BE2C (cell line): ENCODE measurements at regions not wholly inside any gene's neighbourhood (a gene's known extent, or its start where the extent isn't known, plus 50 kb on each side); places are given as distances from the start of the nearest gene placed in this dataset.

Experiments used
- DNase-seq: peaks from one replicate; pipeline ENCODE4 v3.0.0-alpha.2; 2020
- H3K27me3 ChIP-seq: fragments of 250-450 bp; sonication (Bioruptor Pico); 2 replicates; pipeline ENCODE4 v1.5.1; 2020; ENCODE audit warnings: mild to moderate bottlenecking
- H3K36me3 ChIP-seq: fragments of 250-450 bp; sonication (Bioruptor Pico); 2 replicates; pipeline ENCODE4 v1.5.1; 2020; ENCODE audit warnings: mild to moderate bottlenecking
- H3K4me1 ChIP-seq: fragments of 250-450 bp; sonication (Bioruptor Pico); 2 replicates; pipeline ENCODE4 v1.5.1; 2020
- H3K4me3 ChIP-seq: 2 replicates; pipeline ENCODE4 v1.5.1; 2011; ENCODE audit warnings: low read depth, low read length
- H3K9me3 ChIP-seq: fragments of 250-450 bp; sonication (Bioruptor Pico); 2 replicates; pipeline ENCODE4 v1.5.1; 2020
- TF ChIP-seq, protein P1 (sequence below): IDR thresholded peaks from 2 replicates; pipeline ENCODE4 v1.5.1; 2012; ENCODE audit warnings: mild to moderate bottlenecking, low read depth, low read length

DNA sequence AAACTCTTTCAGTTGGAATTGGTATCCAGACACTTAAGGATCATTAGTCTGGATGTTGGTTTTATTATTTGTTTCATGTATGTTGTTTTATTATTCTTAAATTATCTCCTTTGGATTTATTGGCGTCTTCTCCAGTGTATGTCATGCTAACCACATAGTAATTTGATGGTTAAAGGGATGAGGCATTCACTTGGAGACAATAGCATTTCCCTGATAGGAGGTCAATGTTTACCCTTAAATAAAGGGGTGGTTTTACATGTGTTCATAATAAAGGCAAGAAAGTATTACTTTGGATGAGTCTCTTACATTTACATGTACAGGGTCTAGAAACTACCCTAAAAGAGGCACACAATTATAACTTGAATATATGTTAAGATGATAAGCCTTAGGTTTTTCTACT lies 51.2 kb upstream of the RNF144B start:
- Histone ChIP-seq H3K4me1 (no peaks in the 10 kb centered on the region), H3K4me3 (no peak overlapping the region)

DNA sequence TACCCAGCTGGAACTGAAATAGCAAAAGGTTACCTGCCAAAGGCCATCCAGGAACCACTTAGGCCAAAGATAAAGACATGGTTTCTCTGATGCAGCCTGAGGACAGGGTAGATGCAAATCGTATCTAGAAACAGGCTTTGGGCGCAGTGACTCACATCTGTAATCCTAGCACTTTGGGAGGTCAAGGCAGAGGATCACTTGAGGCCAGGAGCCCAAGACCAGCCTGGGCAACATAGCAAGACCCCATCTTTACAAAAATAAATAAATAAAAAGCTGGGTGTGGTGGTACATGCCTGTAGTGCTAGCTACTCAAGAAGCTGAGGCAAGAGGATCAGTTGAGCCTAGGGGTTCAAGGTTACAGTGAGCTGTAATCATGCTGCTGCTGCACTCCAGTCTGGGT lies 52.9 kb upstream of the RNF144B start:
- no peaks in the 10 kb centered on the region for H3K36me3 ChIP-seq
- H3K4me3 ChIP-seq, result no peak overlapping the region
- H3K9me3 ChIP-seq, result no peaks in the 10 kb centered on the region
- no peaks in the 10 kb centered on the region for H3K27me3 ChIP-seq
- TF ChIP-seq, protein P1, sequence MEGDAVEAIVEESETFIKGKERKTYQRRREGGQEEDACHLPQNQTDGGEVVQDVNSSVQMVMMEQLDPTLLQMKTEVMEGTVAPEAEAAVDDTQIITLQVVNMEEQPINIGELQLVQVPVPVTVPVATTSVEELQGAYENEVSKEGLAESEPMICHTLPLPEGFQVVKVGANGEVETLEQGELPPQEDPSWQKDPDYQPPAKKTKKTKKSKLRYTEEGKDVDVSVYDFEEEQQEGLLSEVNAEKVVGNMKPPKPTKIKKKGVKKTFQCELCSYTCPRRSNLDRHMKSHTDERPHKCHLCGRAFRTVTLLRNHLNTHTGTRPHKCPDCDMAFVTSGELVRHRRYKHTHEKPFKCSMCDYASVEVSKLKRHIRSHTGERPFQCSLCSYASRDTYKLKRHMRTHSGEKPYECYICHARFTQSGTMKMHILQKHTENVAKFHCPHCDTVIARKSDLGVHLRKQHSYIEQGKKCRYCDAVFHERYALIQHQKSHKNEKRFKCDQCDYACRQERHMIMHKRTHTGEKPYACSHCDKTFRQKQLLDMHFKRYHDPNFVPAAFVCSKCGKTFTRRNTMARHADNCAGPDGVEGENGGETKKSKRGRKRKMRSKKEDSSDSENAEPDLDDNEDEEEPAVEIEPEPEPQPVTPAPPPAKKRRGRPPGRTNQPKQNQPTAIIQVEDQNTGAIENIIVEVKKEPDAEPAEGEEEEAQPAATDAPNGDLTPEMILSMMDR, result no peak
- no peak for DNase-seq
- H3K4me1 ChIP-seq, result no peaks in the 10 kb centered on the region

More for the DNA sequence above, 51.2 kb upstream of the RNF144B start:
- TF ChIP-seq, protein P1, result no peak
- no peak for DNase-seq
- Histone ChIP-seq H3K27me3 (no peaks in the 10 kb centered on the region), H3K9me3 (no peaks in the 10 kb centered on the region), H3K36me3 (no peaks in the 10 kb centered on the region)

DNA sequence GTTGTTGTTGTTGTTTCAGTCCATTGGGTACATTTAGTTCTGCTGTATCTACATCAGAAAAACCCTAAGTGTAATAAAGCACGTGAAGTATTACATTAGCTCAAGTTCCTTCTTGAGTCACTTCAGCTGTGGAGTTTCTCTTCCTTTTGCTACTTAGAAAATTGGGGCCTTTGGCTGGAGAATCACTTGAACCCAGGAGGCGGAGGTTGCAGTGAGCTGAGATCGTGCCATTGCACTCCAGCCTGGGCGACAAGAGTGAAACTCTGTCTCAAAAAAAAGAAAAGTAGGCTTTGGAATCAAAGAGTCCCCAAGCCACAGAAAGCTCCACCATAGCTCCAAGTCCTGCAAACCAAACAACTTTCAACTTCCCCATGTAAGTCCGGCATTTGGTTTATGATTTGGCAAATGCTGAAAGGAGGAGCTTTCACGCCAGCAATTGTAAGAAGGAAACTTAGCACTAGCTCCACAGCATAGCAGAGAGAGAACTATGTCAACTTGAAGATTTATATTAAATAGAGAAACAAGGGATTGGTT lies 56.5 kb upstream of the RNF144B start:
- TF ChIP-seq, protein P1, result no peak
- H3K9me3 ChIP-seq, result no peaks in the 10 kb centered on the region
- no peaks in the 10 kb centered on the region for H3K27me3 ChIP-seq
- DNase-seq, result no peak
- no peaks in the 10 kb centered on the region for H3K36me3 ChIP-seq
- H3K4me1 ChIP-seq, result no peaks in the 10 kb centered on the region
- H3K4me3 ChIP-seq, result no peak overlapping the region

DNA sequence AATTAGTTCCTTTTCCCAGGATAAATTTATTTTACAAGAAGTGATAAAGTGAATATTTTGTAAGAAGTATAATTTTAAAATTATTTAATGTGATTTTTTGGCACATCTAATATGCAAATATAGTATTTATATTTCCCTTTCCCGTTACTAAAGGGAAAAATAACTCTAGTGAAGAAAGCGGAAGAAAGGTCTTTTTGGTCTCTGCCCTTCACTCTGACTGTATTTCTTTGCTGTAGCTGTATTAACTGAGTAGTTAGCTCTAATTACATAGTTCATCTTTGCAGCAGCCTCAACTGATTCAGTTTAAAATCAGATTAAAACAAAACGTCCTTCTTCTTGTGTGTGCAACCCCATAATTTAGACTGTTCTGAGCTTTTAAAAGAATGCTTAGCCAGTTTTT lies 57.4 kb upstream of the RNF144B start:
- TF ChIP-seq, protein P1, result no peak
- no peaks in the 10 kb centered on the region for H3K27me3 ChIP-seq
- no peaks in the 10 kb centered on the region for H3K36me3 ChIP-seq
- DNase-seq, result no peak
- H3K4me3 ChIP-seq, result no peak overlapping the region
- no peaks in the 10 kb centered on the region for H3K4me1 ChIP-seq
- no peaks in the 10 kb centered on the region for H3K9me3 ChIP-seq

- no peaks in the 10 kb centered on the region for H3K9me3 ChIP-seq
- no peaks in the 10 kb centered on the region for H3K36me3 ChIP-seq
- TF ChIP-seq, protein P1, result no peak
- H3K27me3 ChIP-seq, result no peaks in the 10 kb centered on the region
- H3K4me1 ChIP-seq, result no peaks in the 10 kb centered on the region
- no peak for DNase-seq
- no peak overlapping the region for H3K4me3 ChIP-seq
Observed at GRCh38 chr6:18328540-18328939, 58.6 kb upstream of the RNF144B start.

DNA sequence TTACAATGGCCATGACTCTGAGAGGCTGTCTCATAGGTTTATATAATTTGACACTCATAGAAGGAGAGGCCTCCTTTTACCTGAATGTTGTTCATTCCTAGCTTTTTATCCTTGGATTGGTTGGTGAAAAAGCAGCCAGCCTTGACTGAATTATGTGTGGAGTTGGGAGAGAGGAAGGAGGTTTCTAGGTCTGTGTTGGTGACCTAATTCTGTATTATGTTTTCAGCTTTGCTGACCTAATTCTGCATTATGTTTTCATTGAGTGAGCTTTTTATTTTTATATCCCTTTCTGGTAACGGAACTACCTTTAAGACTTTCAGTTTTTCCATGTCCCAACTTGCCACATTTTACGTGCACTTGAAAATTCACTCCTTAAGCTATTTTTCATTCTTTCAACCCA lies 59.1 kb upstream of the RNF144B start:
- no peak for DNase-seq
- TF ChIP-seq, protein P1, result no peak
- no peaks in the 10 kb centered on the region for H3K4me1 ChIP-seq
- H3K9me3 ChIP-seq, result no peaks in the 10 kb centered on the region
- H3K27me3 ChIP-seq, result no peaks in the 10 kb centered on the region
- no peaks in the 10 kb centered on the region for H3K36me3 ChIP-seq
- H3K4me3 ChIP-seq, result no peak overlapping the region
